ENCODE measurements at regions not wholly inside any gene's neighbourhood (a gene's known extent, or its start where the extent isn't known, plus 50 kb on each side); places are given as distances from the start of the nearest gene placed in this dataset.

DNA sequence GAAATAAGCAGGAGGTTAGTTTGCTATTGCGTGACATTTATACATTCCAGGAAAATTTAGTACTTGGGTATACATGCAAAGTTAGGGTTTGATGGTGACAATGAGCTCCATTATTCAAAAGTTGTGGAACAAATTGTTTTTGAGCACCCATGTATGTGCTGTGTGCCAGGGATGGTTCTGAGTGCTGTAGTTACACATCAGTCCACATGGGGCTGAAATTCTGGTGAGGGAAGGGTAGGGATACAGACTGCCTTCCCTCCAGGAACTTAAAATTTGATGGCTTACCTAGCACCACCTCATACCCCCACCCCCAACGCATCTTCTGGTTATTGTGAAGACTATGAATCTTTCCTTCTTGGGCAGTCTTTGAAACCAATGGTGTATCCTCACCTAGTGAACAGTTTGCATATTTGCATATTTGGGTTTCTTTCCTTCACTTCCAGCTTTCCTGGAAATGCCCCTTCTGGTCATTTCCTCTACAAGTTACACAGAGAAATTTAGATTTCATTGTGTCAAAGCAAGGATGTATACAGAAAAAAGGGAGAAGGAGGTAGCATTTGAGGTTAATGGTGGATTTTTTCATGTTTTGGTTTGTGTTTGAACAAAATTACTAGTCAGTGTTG is 222.0 kb upstream of the IL12A start:
- DNase-seq (ENCODE audit: low read depth in 2 of 2) = peak; percentile 54 to 55
- peaks cover 57% of the 10 kb centered on the region for H3K79me2 ChIP-seq (ENCODE audit: control insufficient read depth, insufficient read depth, low read length)
- no peak overlapping the region for H2AFZ ChIP-seq (ENCODE audit: low read length)
- H3K27ac ChIP-seq (ENCODE audit: insufficient read depth, low read length) = peak overlapping the region; percentile 98
- H4K20me1 ChIP-seq (ENCODE audit: control insufficient read depth, extremely low read depth, insufficient read depth, low read length) = no peaks in the 10 kb centered on the region
- no peaks in the 10 kb centered on the region for H3K27me3 ChIP-seq (ENCODE audit: control insufficient read depth, insufficient read depth, low read length)
- no peaks in the 10 kb centered on the region for H3K9me3 ChIP-seq (ENCODE audit: control insufficient read depth, insufficient read depth, low read depth, low read length)
- H3K4me3 ChIP-seq (replicated peaks in 1 of 4; ENCODE audit: control extremely low read depth in 1 of 4, insufficient read depth in 1 of 4, low read depth in 3 of 4, low read length in 4 of 4) = peak overlapping the region; percentile 72 to 90 (median 79)
- H3K9ac ChIP-seq (ENCODE audit: insufficient read depth, low read length) = peak overlapping the region; percentile 3
- peaks cover 15% of the 10 kb centered on the region for H3K4me1 ChIP-seq (ENCODE audit: control insufficient read depth, extremely low read depth, insufficient read depth, low read length)
- no peak for TF ChIP-seq EZH2 (IDR thresholded peaks at IDR 0.05; ENCODE audit: low read length, missing control alignments)
- TF ChIP-seq, protein P1, sequence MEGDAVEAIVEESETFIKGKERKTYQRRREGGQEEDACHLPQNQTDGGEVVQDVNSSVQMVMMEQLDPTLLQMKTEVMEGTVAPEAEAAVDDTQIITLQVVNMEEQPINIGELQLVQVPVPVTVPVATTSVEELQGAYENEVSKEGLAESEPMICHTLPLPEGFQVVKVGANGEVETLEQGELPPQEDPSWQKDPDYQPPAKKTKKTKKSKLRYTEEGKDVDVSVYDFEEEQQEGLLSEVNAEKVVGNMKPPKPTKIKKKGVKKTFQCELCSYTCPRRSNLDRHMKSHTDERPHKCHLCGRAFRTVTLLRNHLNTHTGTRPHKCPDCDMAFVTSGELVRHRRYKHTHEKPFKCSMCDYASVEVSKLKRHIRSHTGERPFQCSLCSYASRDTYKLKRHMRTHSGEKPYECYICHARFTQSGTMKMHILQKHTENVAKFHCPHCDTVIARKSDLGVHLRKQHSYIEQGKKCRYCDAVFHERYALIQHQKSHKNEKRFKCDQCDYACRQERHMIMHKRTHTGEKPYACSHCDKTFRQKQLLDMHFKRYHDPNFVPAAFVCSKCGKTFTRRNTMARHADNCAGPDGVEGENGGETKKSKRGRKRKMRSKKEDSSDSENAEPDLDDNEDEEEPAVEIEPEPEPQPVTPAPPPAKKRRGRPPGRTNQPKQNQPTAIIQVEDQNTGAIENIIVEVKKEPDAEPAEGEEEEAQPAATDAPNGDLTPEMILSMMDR (conservative IDR thresholded peaks at IDR 0.05 in 1 of 2, IDR thresholded peaks at IDR 0.05 in 1 of 2; ENCODE audit: low read depth in 1 of 2, low read length in 2 of 2) = peak; percentile 58 to 68
- peak overlapping the region; percentile 91 for H3K4me2 ChIP-seq (ENCODE audit: extremely low read depth, insufficient read depth, low read length)
- peaks cover 2% of the 10 kb centered on the region for H3K36me3 ChIP-seq (ENCODE audit: control insufficient read depth, insufficient read depth, low read length)

DNA sequence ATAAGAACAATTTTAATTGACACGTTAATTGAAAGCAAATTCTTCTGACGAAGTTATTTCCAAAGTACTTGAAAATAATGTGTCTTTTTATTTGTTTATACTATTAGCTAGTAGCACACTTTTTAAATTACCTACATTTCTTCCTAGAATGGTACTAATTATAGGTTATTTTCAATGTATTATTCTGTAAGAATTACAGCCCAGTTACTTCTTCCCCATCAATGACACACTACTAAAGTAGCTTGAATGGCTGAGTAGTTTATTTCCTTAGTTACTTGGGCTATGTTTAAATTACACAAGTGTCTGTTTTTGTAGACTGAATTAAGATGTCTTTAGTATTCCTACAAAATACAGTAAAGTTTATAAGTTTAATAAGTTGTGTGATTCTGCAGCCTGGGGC is 217.6 kb upstream of the IL12A start:
- Histone ChIP-seq H3K36me3 (ENCODE audit: control insufficient read depth, insufficient read depth, low read length) (peaks cover 4% of the 10 kb centered on the region), H3K79me2 (ENCODE audit: control insufficient read depth, insufficient read depth, low read length) (peaks cover 85% of the 10 kb centered on the region), H3K9me3 (ENCODE audit: control insufficient read depth, insufficient read depth, low read depth, low read length) (no peaks in the 10 kb centered on the region), H3K4me2 (ENCODE audit: extremely low read depth, insufficient read depth, low read length) (no peak overlapping the region), H2AFZ (ENCODE audit: low read length) (no peak overlapping the region), H3K4me3 (replicated peaks in 1 of 4; ENCODE audit: control extremely low read depth in 1 of 4, insufficient read depth in 1 of 4, low read depth in 3 of 4, low read length in 4 of 4) (no peak overlapping the region), H4K20me1 (ENCODE audit: control insufficient read depth, extremely low read depth, insufficient read depth, low read length) (no peaks in the 10 kb centered on the region), H3K9ac (ENCODE audit: insufficient read depth, low read length) (no peak overlapping the region), H3K27me3 (ENCODE audit: control insufficient read depth, insufficient read depth, low read length) (no peaks in the 10 kb centered on the region), H3K27ac (ENCODE audit: insufficient read depth, low read length) (no peak overlapping the region), H3K4me1 (ENCODE audit: control insufficient read depth, extremely low read depth, insufficient read depth, low read length) (peaks cover 12% of the 10 kb centered on the region)
- DNase-seq (ENCODE audit: low read depth in 2 of 2) = no peak
- TF ChIP-seq, protein P1 (conservative IDR thresholded peaks at IDR 0.05 in 1 of 2, IDR thresholded peaks at IDR 0.05 in 1 of 2; ENCODE audit: low read depth in 1 of 2, low read length in 2 of 2) = no peak
- no peak for TF ChIP-seq EZH2 (IDR thresholded peaks at IDR 0.05; ENCODE audit: low read length, missing control alignments)

DNA sequence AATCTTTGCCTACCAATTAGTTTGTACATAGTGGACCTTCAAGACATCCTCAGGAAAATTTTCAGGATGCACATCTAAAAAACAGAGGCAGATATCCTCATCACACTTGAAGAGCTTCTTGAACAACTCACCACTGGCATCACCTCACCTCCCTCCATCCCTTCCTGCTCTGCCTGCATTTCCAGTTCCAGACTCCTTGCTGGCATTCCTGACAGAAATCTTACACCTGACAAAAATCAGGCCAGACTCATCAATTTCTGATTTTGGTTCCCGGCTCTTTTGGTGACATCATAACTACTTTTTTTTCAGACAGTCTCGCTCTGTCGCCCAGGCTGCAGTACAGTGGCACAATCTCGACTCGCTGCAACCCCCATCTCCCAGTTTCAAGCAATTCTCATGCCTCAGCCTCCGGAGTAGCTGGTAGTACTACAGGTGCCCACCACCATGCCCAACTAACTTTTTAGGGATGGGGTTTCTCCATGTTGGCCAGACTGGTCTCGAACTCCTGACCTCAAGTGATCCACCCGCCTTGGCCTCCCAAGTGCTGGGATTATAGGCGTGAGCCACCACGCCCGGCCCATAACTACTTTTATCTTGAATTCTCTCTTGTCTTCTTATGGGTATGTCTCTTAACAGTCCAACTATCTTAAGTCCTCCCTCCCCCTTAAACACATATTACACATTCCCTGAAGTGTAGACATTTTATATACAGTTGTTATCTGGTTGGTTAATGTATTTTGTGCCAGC is 216.6 kb upstream of the IL12A start:
- H3K9ac ChIP-seq (ENCODE audit: insufficient read depth, low read length) = no peak overlapping the region

More for the DNA sequence above, 216.6 kb upstream of the IL12A start:
- Histone ChIP-seq H3K27me3 (ENCODE audit: control insufficient read depth, insufficient read depth, low read length) (no peaks in the 10 kb centered on the region), H3K9me3 (ENCODE audit: control insufficient read depth, insufficient read depth, low read depth, low read length) (no peaks in the 10 kb centered on the region), H3K36me3 (ENCODE audit: control insufficient read depth, insufficient read depth, low read length) (peaks cover 4% of the 10 kb centered on the region), H3K27ac (ENCODE audit: insufficient read depth, low read length) (no peak overlapping the region), H3K4me2 (ENCODE audit: extremely low read depth, insufficient read depth, low read length) (no peak overlapping the region), H3K79me2 (ENCODE audit: control insufficient read depth, insufficient read depth, low read length) (peaks cover 84% of the 10 kb centered on the region), H4K20me1 (ENCODE audit: control insufficient read depth, extremely low read depth, insufficient read depth, low read length) (no peaks in the 10 kb centered on the region), H3K4me1 (ENCODE audit: control insufficient read depth, extremely low read depth, insufficient read depth, low read length) (peaks cover 11% of the 10 kb centered on the region), H2AFZ (ENCODE audit: low read length) (no peak overlapping the region), H3K4me3 (replicated peaks in 1 of 4; ENCODE audit: control extremely low read depth in 1 of 4, insufficient read depth in 1 of 4, low read depth in 3 of 4, low read length in 4 of 4) (no peak overlapping the region)
- no peak for DNase-seq (ENCODE audit: low read depth in 2 of 2)
- TF ChIP-seq, protein P1 (conservative IDR thresholded peaks at IDR 0.05 in 1 of 2, IDR thresholded peaks at IDR 0.05 in 1 of 2; ENCODE audit: low read depth in 1 of 2, low read length in 2 of 2) = no peak
- no peak for TF ChIP-seq EZH2 (IDR thresholded peaks at IDR 0.05; ENCODE audit: low read length, missing control alignments)
